NCI-H2227 (cell line): ENCODE measurements at regions not wholly inside any gene's neighbourhood (a gene's known extent, or its start where the extent isn't known, plus 50 kb on each side); places are given as distances from the start of the nearest gene placed in this dataset.
"Not testable (repeated sequence)": the region's sequence is repeated elsewhere in the genome, so short reads cannot be mapped to it uniquely, and the experiment has no call there.

Experiments used
- DNase-seq: peaks from one replicate; lab custom pipeline; 2025; ENCODE audit not compliant: unreplicated experiment; lab: John Stamatoyannopoulos, UW

- not testable (repeated sequence) for DNase-seq
Observed at GRCh38 chr14:105600195-105600938, 74.0 kb downstream of the TMEM121 start.

GRCh38 chr14:105600939-105601359, 74.6 kb downstream of the TMEM121 start:
- DNase-seq = no peak

GRCh38 chr14:105601360-105602242, 75.2 kb downstream of the TMEM121 start:
- DNase-seq = no peak

GRCh38 chr14:105602243-105602750, 75.9 kb downstream of the TMEM121 start:
- no peak for DNase-seq

GRCh38 chr14:105602799-105603793, 76.7 kb downstream of the TMEM121 start:
- no peak for DNase-seq

GRCh38 chr14:105604531-105605463, 78.4 kb downstream of the TMEM121 start:
- not testable (repeated sequence) for DNase-seq

- no peak for DNase-seq
Observed at GRCh38 chr14:105605464-105606304, 79.3 kb downstream of the TMEM121 start.

- not testable (repeated sequence) for DNase-seq
Observed at GRCh38 chr14:105606305-105606975, 80.1 kb downstream of the TMEM121 start.

- not testable (repeated sequence) for DNase-seq
Observed at GRCh38 chr14:105607025-105607424, 80.6 kb downstream of the TMEM121 start.

GRCh38 chr14:105614987-105615386, 88.6 kb downstream of the TMEM121 start:
- not testable (repeated sequence) for DNase-seq

GRCh38 chr14:105615986-105616801, 89.8 kb downstream of the TMEM121 start:
- not testable (repeated sequence) for DNase-seq

- no peak for DNase-seq
Observed at GRCh38 chr14:105616802-105617192, 90.4 kb downstream of the TMEM121 start.

GRCh38 chr14:105617201-105617777, 90.9 kb downstream of the TMEM121 start:
- no peak for DNase-seq

- not testable (repeated sequence) for DNase-seq
Observed at GRCh38 chr14:105617805-105618204, 91.4 kb downstream of the TMEM121 start.

- not testable (repeated sequence) for DNase-seq
Observed at GRCh38 chr14:105619324-105619723, 92.9 kb downstream of the TMEM121 start.

GRCh38 chr14:105620178-105620864, 93.9 kb downstream of the TMEM121 start:
- not testable (repeated sequence) for DNase-seq
